Uterus (tissue), 2 donors: ENCODE measurements at regions not wholly inside any gene's neighbourhood (a gene's known extent, or its start where the extent isn't known, plus 50 kb on each side); places are given as distances from the start of the nearest gene placed in this dataset.

Experiments used
- CTCF ChIP-seq, 4 experiments: fragments of 200-600 bp in 2 of 4; fragments of 450-650 bp in 2 of 4; sonication (generic) in 2 of 4; IDR thresholded peaks; one replicate each; pipeline ENCODE4 v1.5.1; 2016 to 2019; ENCODE audit warnings: antibody characterized with exemption in 4 of 4, mild to moderate bottlenecking in 2 of 4, moderate library complexity in 1 of 4
- POLR2A ChIP-seq, 2 donors: fragments of 450-650 bp; IDR thresholded peaks; one replicate each; pipeline ENCODE4 v1.6.1; 2016; ENCODE audit warnings: antibody characterized with exemption in 2 of 2, mild to moderate bottlenecking in 1 of 2, moderate library complexity in 1 of 2

GRCh38 chr11:79950172-79950571 is 509.3 kb upstream of the TENM4 start:
- TF ChIP-seq CTCF (IDR thresholded peaks at IDR 0.05) = no peak
- TF ChIP-seq POLR2A (IDR thresholded peaks at IDR 0.05) = no peak
